ENCODE measurements at regions not wholly inside any gene's neighbourhood (a gene's known extent, or its start where the extent isn't known, plus 50 kb on each side); places are given as distances from the start of the nearest gene placed in this dataset.

GRCh38 chr12:28766398-28766797 lies 382.7 kb upstream of the FAR2 start:
- DNase-seq (ENCODE audit: low read depth) = no peak
- no peak for TF ChIP-seq CTCF (conservative IDR thresholded peaks at IDR 0.05; ENCODE audit: low read depth, low read length)
- H3K4me3 ChIP-seq (ENCODE audit: low read depth, low read length) = no peak overlapping the region

GRCh38 chr12:28767836-28768348 lies 381.2 kb upstream of the FAR2 start:
- no peak for DNase-seq (ENCODE audit: low read depth)
- no peak for TF ChIP-seq CTCF (conservative IDR thresholded peaks at IDR 0.05; ENCODE audit: low read depth, low read length)
- no peak overlapping the region for H3K4me3 ChIP-seq (ENCODE audit: low read depth, low read length)

GRCh38 chr12:28770322-28770721 lies 378.8 kb upstream of the FAR2 start:
- no peak for DNase-seq (ENCODE audit: low read depth)
- TF ChIP-seq CTCF (conservative IDR thresholded peaks at IDR 0.05; ENCODE audit: low read depth, low read length) = no peak
- no peak overlapping the region for H3K4me3 ChIP-seq (ENCODE audit: low read depth, low read length)

GRCh38 chr12:28771968-28772367 lies 377.1 kb upstream of the FAR2 start:
- no peak overlapping the region for H3K4me3 ChIP-seq (ENCODE audit: low read depth, low read length)
- DNase-seq (ENCODE audit: low read depth) = no peak
- no peak for TF ChIP-seq CTCF (conservative IDR thresholded peaks at IDR 0.05; ENCODE audit: low read depth, low read length)

GRCh38 chr12:28775556-28775955 lies 373.5 kb upstream of the FAR2 start:
- no peak for TF ChIP-seq CTCF (conservative IDR thresholded peaks at IDR 0.05; ENCODE audit: low read depth, low read length)
- no peak for DNase-seq (ENCODE audit: low read depth)
- H3K4me3 ChIP-seq (ENCODE audit: low read depth, low read length) = no peak overlapping the region

GRCh38 chr12:28776220-28776619 lies 372.9 kb upstream of the FAR2 start:
- DNase-seq (ENCODE audit: low read depth) = no peak
- no peak overlapping the region for H3K4me3 ChIP-seq (ENCODE audit: low read depth, low read length)
- TF ChIP-seq CTCF (conservative IDR thresholded peaks at IDR 0.05; ENCODE audit: low read depth, low read length) = no peak

- no peak for TF ChIP-seq CTCF (conservative IDR thresholded peaks at IDR 0.05; ENCODE audit: low read depth, low read length)
- DNase-seq (ENCODE audit: low read depth) = no peak
- no peak overlapping the region for H3K4me3 ChIP-seq (ENCODE audit: low read depth, low read length)
Measured at GRCh38 chr12:28776913-28777422, 372.1 kb upstream of the FAR2 start.

Data from choroid plexus epithelial cell (primary cell).